ENCODE measurements at regions not wholly inside any gene's neighbourhood (a gene's known extent, or its start where the extent isn't known, plus 50 kb on each side); places are given as distances from the start of the nearest gene placed in this dataset.
"Not testable (repeated sequence)": the region's sequence is repeated elsewhere in the genome, so short reads cannot be mapped to it uniquely, and the experiment has no call there.

DNA sequence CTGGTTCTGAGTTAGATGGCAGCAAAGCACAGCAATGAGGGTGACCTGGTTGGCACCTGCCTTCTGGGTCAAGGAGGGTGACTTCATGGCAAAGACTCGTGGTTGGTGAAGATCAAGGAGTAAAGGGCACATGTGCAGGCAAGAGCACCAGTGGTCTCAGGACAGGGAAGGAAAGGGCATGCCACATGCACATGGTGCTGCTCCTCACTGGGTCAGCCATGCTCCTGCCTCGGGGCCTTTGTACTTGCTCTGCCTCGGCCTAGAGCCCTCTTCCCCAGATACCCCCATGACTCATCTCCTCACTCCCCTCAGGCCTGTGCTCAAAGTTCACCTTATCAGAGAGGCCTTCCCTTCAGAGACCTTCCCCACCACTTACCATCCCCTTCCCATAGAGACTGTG is 106.7 kb upstream of the KDM7A start:
- DNase-seq = no peak

DNA sequence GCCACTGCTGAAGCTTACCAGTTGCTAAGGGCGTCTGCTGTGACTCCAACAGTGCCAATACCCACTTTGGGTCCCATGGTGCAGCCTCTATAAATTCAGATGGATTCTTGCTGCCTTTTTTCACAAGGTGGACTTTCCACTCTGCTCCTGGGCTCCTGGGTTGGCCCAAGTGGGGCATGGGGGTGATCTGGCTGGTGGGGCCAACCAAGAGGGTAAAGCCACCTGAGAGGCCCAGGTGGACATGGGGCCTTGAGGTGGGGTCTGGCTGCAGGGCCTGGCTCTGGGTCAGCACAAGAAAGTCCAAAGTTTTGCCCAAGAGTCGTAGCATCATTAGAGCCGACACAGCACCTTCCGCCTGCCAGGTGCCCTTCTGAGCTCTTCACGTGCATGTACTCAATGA is 105.2 kb upstream of the KDM7A start:
- DNase-seq = no peak

DNA sequence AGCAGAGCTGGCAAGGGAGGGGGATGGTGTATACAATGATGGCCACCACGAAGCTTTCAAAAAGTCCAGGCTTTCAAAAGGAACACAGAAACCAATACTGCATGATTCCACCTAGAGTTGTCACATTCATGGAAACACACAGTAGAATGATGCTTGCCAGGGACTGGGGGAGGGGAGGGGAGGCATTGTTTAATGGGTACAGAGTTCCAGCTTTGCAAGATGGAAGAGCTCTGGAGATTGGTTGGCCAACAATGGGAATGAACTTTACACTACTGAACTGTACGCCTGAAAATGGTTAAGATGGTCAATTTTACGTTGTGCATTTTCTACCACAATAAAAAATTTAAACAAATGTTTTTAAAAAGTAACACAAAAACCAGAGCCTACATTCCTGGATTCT is 104.5 kb upstream of the KDM7A start:
- no peak for DNase-seq

DNA sequence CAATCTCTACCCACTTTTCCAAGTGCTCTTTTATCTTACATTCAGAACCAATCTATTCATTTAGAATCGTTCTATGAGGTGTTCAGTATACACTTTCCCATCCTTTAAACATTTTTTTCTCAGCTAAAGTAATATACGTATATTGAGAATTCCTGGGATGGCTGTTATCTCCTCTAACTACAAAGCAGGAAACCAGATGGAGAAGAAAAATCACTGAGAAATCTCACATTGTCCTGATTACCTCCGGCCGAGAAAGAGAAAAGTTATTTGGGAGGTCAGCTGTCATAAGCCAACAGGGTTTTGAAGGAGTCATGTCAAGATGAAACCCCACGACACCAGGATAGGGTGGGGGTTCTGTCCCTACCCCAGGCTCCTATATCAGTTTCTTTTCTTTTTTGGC is 99.2 kb upstream of the KDM7A start:
- no peak for DNase-seq

DNA sequence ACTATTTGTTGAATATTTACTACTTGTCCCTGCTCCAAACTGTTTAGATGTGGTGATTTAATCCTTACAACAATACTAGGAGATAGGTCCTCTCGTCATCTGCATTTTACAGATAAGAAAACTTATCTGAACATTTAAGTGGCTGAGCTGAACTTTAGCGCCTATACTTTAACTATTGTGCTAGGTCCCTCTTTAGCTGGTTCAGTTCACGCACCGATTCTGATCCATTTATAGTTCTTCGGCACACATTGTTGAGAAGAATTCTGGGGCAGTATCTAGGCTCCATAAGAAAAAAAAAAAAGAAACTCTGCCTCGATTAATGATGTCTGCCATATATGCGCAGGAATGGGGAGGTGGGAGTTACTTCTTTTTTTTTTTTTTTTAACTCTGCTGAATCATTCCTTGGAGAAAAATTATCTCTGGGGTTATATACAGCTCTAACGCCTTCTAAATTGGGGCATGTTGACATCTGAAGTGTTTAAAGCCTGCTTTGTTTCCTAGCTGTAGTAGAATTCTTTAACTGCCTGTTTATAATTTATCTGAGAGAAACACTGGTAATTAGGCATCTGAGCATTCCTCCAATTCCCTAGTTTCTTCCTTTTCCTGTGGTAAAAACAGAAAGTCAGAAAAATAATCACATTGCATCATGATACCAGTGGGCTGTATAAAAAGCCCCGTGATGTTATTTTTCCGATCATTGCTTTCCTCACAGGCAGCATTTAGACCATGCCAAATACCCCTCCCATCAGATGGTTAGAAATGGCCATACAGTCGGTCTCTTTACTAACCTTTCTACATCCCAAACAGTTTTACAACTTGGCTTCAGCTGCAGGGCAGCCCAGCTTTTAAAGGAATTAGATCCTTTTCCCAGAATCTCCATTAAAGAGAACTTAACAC is 98.5 kb upstream of the KDM7A start:
- DNase-seq = no peak

DNA sequence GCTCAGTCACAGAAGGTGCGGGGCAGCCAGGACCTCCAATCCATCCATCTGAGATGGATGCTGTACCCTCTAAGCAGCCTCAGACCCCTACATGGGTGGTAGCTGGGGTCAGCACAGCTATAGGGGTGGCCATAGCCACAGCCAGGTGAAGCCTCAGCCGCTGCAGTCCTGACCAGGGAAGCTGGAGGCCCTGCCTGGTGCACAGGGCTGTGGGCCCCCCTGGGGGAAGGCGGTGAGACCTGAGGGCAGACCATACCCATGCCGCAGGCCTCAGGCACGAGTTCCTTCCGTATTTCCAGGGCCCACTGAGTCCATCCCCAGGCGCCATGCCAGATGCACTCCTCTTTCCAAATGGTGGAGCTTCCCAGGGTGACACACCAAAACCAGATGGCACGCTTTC is 96.6 kb upstream of the KDM7A start:
- DNase-seq = no peak

DNA sequence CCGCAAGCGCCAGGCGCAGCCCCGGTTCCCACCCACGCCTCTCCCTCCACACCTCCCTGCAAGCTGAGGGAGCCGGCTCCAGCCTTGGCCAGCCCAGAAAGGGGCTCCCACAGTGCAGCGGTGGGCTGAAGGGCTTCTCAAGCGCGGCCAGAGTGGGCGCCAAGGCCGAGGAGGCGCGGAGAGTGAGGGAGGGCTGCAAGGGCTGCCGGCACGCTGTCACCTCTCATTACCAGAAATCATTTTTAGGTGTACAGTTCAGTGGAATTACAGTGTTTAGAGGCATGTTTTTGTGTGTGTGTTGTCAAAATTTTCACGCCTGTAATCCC is 94.8 kb upstream of the KDM7A start:
- not testable (repeated sequence) for DNase-seq

DNA sequence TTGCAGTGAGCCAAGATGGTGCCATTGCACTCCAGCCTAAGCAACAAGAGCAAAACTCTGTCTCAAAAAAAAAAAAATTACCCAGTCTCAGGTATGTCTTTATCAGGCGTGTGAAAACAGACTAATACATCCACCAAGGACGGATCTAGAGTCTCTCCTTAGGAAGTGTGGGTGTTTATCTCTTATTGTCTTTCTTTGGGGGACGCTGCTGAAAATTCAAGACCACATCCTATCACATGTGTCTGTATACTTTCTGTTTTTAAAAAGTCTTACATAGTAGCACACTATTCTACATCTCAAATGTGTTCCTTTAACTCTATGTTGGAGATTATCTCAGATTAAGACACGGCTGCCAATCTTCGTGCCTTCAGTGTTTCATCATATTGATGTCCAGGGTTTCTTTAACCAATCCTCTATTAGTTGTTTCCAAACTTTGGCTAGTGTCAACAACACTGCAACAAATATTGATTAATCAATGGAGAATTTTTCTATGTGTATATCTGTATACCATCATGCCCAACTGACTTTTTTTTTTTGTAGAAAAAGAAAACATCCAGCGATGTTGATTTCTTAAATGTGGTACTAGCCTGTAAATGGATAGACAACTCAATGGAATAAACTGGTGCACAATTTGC is 92.3 kb upstream of the KDM7A start:
- no peak for DNase-seq

DNA sequence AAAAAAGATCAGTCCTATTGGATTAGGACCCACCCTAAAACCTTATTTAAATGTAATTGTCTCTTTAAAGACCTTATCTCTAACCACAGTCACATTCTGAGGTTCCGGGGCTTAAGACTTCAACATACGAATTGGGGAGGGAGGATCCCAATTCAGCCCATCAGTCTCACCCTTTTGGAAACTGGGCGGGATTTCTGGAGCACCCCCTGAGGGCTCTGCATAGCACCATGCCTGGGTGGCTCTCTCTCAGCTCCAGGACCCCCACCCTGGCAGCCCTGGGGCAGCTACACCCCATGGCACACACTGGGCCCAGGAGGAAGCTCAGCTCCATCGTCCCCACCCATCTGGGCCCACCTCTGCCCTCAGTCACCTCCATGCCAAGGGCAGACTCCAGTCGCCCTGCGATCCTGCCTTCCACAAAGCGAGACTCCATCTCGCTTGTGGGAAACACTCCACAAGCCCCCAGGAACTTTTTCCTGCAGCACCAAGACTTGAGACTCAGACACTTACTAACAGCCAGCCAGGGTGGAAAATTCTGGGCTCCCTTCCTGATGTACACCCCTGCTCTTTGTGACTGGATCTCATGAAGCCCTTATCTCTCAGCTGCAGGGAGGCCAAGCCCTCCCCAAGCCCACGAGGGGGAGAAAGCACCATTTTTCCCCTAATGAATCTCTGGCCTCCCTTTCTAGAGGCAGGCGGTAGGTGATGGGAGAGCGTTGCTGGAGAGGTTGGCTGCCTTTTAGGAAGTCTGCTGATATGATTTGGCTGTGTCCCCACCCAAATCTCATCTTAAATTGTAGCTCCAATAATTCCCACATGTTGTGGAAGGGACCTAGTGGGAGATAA is 90.8 kb upstream of the KDM7A start:
- DNase-seq = no peak

DNA sequence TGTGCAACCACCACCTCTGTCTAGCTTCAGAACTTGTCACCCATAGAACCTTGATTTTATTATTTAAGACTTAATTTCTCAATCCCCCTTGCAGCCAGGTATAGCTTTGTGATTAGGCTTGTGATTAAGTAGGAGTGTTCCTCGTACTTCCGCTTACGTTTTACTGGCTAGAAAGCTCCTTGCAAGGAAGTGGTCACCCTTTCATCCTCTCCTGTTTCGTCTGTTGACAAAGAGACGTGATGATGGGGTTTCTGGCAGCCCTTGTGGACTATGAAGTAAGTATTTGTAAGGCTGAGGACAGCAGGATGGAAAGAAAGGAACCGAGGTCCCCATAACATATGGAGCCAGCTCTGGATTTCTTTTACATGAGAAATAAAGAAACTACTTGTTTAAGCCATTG is 86.5 kb upstream of the KDM7A start:
- peak; percentile 55 for DNase-seq

DNA sequence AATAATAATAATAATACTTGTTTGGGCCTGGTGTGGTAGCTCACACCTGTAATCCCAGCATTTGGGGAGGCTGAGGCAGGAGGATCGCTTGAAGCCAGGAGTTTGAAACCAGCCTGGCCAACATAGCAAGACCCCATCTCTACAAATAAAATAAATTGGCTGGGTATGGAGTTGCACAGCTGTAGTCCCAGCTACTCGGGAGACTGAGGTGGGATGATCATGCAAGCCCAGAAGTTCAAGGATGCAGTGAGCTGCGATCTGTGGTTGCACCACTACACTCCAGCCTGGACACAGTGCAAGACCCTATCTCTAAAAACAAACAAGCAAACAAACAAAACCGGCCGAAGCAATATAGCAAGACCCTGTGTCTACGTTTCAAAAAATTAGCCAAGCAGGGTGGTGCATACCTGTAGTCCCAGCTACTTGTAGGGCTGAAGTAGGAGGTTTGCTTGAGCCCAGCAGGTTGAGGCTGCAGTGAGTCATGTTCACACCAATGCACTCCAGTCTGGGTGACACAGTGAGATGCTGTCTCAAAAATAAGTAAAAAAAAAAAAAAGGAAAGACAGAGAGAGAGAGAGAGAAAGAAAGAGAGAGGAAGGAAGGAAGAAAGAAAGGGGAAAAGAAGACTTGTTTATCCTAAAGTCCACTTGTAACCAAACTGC is 85.6 kb upstream of the KDM7A start:
- DNase-seq = peak; percentile 47

DNA sequence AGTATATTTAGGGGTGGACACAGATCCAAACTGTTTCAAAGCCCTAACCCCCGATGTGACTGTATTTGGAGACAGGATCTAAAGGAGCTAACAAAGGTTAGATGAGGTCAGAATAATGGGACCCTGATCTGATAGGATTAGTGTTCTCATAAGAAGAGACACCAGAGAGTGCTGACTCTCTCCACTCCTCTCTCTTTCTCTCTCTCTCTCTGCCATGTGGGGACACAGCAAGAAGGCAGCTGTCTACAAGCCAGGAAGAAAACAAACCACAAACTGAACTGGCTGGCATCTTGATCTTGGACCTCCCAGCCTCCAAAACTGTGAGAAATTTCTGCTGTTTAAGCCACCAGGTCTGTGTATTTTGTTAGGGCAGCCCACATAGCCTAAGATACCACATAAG is 84.7 kb upstream of the KDM7A start:
- no peak for DNase-seq

DNA sequence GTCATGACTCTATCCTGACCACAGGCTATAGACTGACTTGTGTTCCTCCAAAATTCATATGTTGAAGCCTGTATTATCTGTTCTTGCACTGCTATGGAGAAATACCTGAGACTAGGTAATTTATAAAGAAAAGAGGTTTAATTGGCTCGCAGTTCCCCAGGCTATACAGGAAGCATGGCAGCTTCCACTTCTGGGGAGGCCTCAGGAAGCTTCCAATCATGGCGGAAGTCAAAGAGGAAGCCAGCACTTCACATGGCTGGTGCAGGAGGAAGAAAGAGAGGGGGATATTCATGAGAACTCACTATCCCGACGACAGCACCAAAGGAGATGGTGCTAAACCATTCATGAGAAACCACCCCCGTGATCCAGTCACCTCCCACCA is 84.3 kb upstream of the KDM7A start:
- DNase-seq = no peak

DNA sequence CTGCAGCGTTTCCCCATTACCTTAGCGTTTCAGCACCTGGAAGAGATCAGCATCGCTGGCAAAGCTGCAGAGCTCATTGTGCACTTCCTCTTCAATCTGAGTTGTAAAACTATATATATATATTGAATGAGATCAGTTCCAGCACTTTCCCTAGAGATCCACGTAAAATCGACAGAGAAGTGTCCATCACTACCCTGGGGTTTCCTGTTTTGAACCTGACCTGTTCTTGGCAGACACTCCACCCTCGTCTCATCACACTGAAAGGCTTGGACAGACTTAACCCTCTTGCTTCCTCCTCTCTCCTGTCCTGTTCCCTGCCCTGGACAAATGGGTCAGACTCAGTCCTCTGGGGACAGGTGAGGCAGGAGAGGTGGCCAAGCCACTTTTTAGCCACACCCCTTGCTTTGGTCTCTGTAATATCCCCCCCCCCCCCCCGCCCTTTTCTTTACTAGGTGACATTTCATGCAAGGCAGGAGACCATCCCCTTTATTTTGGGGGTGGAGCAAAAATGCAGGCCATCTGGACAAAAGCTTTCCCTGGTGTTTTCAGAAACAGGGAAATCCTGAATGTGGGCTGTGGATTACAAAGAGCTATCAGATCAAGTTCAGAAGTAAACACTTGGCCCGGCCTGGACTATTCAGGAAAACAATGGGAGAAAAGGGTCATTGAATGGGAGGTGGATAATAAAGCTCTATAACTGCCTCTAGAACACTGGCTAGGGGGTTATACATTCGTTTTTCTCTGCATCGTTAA is 83.7 kb upstream of the KDM7A start:
- no peak for DNase-seq

DNA sequence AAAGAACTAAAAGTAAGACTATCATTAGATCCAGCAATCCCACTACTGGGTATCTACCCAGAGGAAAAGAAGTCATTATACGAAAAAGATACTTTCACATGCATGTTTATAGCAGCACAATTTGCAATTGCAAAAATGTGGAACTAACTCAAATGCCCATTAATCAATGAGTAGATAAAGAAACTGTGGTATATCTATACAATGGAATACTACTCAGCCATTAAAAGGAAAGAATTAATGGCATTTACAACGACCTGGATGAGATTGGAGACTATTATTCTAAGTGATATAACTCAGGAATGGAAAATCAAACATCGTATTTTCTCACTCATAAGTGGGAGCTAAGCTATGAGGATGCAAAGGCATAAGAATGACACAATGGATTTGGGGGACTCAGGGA is 80.5 kb upstream of the KDM7A start:
- DNase-seq = not testable (repeated sequence)

DNA sequence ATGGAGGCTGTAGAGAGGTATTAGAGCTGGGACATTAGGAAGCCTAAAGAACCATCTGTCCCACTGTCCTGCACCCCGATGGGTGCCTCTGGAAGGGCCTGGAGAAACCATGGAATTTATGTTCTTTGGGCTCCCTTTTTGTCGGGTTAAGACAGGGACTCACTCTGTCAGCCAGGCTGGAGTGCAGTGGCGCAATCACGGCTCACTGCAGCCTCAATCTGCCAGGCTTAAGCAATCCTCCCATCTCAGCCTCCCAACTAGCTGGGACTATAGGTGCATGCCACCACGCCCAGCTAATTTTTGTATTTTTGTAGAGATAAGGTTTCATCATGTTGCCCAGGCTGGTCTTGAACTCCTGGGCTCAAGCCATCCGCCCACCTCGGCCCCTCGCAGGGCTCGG is 78.2 kb upstream of the KDM7A start:
- not testable (repeated sequence) for DNase-seq

DNA sequence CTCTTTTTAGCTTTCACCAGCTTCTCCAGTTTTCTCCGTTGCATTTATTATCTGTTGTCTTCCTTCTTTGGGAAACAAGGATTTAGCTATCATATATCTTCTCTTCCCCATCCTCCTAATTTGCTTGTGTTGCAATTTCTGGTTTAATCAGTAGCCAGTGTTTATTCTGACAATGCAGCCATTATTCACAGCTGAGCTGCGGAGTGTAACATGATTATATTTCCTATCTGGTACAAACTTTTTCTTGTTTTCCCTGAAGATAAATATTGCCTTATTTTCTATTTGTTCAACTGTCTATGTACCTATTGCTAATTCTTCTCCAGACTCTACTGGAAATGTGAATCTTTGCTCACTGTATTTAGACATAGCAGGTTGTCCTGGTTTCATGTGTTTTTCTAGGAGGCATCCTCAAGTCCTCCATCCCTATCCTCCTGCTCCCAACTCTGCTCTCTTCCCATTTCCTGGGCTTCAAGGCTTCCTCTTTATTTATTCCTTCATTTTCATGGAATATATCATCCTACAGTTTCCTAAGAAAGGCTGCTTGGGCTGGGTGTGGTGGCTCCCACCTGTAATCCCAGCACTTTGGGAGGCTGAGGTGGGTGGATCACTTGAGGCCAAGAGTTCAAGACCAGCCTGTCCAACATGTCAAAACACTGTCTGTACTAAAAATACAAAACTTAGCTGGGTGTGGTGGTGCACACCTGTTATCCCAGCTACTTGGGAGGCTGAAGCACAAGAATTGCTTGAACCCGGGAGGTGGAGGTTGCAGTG is 72.4 kb upstream of the KDM7A start:
- no peak for DNase-seq

DNA sequence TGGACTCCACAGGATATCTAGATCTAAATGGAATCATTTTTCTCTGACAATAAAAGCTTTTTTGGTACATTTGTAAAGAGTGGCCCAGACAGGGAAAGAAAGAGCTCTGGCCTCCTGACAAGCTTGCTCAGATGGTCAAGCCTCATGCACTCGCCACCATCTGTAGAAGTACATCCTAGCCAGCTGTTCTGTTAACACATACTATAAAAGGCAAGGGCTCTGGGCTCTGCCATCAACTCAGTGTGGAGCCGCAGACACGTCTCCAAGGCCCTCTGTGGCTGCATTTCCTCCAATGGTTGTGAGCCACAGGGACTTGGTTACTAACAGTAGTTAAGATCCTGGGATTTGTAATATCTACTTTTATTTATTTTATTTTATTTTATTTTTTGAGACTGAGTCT is 70.8 kb upstream of the KDM7A start:
- DNase-seq = no peak

DNA sequence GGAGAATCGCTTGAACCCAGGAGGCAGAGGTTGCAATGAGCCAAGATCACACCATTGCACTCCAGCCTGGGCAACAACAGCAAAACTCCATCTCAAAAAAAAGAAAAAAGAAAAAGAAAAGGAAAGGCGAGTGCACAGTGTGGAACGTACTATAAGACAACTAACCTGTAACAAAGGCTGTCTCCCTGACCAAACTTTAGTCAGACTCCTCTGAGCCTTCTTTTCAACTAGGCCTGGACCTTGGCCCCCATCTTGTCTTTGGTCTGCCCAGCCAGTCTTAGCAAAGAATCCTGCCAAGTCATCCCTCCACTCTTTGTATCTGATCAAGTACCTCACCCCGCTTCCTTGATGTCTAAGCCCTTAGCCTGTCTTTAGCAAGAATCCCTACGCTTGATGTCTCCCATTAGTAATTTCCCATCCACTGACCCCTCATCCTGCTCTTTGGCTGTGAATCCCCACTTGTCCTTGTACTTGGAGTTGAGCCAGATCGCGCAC is 68.9 kb upstream of the KDM7A start:
- no peak for DNase-seq

DNA sequence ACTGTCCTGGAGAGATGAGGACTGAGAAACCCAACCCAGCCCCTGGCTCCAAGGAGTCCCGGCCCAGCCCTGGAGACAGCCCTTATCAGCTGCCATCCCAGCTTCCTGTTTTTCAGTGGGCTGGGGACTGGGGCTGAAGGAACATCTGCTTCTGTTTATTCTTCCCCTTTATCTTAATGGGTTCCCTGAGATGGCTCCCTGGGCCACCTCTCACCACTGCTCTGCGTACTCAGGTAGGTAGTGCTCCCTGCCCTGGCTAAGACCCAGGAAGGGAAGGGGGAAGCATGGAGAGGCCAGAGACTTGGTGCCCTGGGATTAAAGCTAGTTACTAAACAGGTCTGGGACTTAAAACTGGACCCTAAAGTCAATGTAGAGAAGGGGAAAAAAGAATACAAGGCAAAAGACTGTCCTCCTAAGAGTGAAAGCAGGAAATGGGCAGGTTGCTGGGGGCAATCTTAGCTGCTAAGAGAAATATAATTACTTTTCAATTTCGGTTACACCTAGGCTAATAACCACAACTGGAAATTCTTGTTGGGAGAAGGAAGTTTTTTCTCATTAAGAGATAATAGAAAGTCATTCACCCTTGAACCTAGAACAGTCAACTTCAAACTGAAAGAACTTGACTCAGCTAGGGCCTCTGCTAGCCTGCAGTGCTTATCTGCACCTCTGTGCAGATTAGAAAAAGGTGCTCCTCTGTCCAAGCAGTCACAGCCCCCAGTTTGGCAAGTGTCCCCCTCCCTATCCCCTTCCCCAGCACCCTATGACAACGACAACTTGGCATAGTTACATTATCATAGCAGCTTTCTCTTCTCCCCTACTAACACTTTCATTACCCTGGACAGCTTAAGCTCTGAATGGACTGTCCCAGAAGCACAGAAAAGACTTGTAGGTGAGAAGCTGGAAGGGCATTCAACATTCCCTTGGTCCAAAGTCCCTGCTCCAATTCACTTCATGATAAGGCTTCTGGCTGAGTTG is 65.6 kb upstream of the KDM7A start:
- DNase-seq = no peak

DNA sequence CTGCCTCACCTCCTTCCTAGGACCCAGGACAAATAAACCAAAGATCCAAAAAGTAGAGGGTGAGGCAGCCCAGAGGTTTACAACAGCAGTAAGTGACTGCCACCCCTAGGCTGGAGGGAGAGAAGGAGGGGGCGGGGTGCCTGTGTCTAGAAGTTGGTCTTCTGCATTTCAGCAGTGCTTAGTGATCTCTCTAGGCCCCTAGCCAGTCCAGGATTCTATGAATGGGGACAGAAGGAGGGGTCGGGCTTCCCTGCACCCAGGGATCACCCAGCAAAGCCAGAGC is 62.8 kb upstream of the KDM7A start:
- DNase-seq = peak; percentile 48

Data from CD4-positive, alpha-beta T cell treated with Interleukin-17A for 4 hours (primary cell).